GM12864 (cell line): ENCODE measurements at regions not wholly inside any gene's neighbourhood (a gene's known extent, or its start where the extent isn't known, plus 50 kb on each side); places are given as distances from the start of the nearest gene placed in this dataset.

ENCODE experiments used
- DNase-seq: peaks from one replicate; pipeline ENCODE4 v3.0.0-alpha.2; 2011; ENCODE audit warnings: low read depth
- H3K4me3 ChIP-seq: 2 replicates; pipeline ENCODE4 v1.5.1; 2011; ENCODE audit warnings: mild to moderate bottlenecking, low read depth, low read length, control low read depth
- CTCF ChIP-seq: IDR thresholded peaks from 2 replicates; pipeline ENCODE4 v1.5.1; 2011; ENCODE audit warnings: low read depth, mild to moderate bottlenecking, moderate library complexity, low read length, control low read depth, inconsistent platforms; ENCODE audit errors: missing control alignments

DNA sequence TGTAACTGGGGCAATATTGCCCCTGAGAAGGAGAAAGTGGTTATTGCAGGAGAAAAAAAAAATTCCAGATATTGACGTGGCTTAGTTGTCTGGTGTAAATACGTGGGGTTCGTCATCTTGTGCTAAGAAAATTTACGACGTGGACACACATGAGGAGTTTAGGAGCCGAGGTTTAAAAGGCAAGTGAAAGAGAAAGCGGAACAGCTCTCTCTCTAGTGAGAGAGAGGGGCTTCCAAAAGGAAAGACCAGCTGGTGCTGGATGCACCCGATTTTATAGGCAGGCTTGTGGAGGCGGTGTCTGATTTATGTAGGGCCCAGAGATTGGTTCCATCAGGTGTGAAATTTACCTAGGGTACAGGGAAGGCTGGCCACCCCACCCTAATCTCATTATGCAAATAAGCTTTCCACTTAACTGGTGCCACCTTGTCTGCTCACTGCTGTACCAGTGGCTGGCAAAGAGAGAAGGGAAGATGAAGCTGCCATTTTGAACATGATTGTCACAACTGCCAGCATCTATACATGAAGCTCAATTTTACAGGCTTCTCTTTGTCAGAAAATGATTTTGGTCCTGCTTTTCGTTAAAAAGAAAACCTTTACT is 845.1 kb downstream of the DACH1 start:
- TF ChIP-seq CTCF, result no peak
- no peak for DNase-seq
- H3K4me3 ChIP-seq, result no peak overlapping the region

GRCh38 chr13:71018995-71019394 is 848.0 kb downstream of the DACH1 start:
- no peak overlapping the region for H3K4me3 ChIP-seq
- TF ChIP-seq CTCF, result no peak

DNA sequence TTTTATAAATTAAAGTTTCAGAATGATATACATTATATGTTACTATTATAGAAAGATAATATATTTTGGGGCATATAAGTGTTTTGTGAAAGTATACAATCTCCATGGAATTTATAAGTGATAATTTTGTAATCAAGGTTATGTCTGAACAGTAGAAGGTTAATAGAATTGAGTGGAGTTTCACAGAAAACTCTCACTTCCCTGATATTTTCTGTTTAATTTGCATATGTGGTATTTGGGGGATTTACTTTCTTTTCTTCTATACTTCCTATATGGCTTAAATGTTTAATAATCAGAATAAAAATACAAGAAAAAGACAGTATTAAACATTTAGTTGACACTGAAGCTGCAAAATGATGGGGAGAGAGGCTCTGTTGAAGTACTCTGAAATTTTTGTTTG is 848.5 kb downstream of the DACH1 start:
- no peak for TF ChIP-seq CTCF
- DNase-seq, result no peak
- H3K4me3 ChIP-seq, result no peak overlapping the region

More at GRCh38 chr13:71018995-71019394, 848.0 kb downstream of the DACH1 start:
- DNase-seq, result no peak

DNA sequence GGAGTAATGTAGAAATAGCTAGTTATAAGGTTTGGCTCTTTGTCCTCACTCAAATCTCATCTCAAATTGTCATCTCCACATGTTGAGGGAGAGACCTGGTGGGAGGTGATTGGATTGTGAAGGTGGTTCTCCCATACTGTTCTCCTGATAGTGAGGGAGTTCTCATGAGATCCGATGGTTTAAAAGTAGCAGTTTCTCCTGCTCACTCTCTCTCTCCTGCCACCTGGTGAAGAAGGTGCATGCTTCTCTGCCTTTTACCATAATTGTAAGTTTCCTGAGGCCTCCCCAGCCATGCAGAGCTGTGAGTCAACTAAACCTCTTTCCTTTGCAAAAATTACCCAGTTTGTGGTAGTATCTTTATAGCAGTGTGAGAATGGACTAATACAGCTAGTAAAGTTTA is 849.4 kb downstream of the DACH1 start:
- DNase-seq, result no peak
- TF ChIP-seq CTCF, result no peak
- no peak overlapping the region for H3K4me3 ChIP-seq

DNA sequence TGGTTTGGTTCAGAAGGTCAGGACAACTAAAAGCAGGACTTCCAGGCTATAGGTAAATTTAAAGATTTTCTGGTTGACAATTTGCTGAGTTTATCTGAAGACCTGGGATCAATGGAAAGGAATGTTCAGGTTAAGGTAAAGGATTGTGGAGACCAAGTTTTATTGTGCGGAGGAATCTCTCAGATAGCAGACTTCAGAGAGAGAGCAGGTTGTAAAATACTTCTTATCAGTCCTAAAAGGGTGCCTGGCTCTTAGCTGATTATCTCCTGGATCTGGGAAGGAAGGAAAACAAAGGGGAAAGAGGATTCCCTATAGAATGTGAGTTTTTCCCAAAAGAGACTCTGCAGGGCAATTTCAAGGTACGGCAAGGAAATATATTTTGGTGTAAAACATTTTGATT is 851.5 kb downstream of the DACH1 start:
- DNase-seq, result no peak
- no peak for TF ChIP-seq CTCF

GRCh38 chr13:71015021-71015420 is 852.0 kb downstream of the DACH1 start:
- TF ChIP-seq CTCF, result no peak

More for the DNA sequence above, 851.5 kb downstream of the DACH1 start:
- H3K4me3 ChIP-seq, result no peak overlapping the region

GRCh38 chr13:71005919-71006318 is 861.1 kb downstream of the DACH1 start:
- no peak overlapping the region for H3K4me3 ChIP-seq
- DNase-seq, result no peak
- TF ChIP-seq CTCF, result no peak

More at GRCh38 chr13:71015021-71015420, 852.0 kb downstream of the DACH1 start:
- DNase-seq, result no peak
- no peak overlapping the region for H3K4me3 ChIP-seq
